OCI-LY1 (cell line): ENCODE measurements at regions not wholly inside any gene's neighbourhood (a gene's known extent, or its start where the extent isn't known, plus 50 kb on each side); places are given as distances from the start of the nearest gene placed in this dataset.

Source experiments
- CTCF ChIP-seq: fragments of 200-600 bp; sonication (generic), shearing (Covaris generic); IDR thresholded peaks from 2 replicates; pipeline ENCODE4 v1.5.1; 2017; ENCODE audit warnings: mild to moderate bottlenecking, antibody characterized with exemption, low read length, moderate library complexity, mixed read lengths
- EZH2 ChIP-seq: fragments of 200-600 bp; sonication (generic), shearing (Covaris generic); IDR thresholded peaks from 2 replicates; pipeline ENCODE4 v1.8.0; 2017; ENCODE audit warnings: borderline replicate concordance, mixed run types, mild to moderate bottlenecking, antibody characterized with exemption, low read length, moderate library complexity, mixed read lengths

- TF ChIP-seq CTCF (no peak), EZH2 (no peak)
These were observed 1054.4 kb downstream of the AMY1C start for GRCh38 chr1:104804147-104804546.
